PC-3 (cell line): ENCODE measurements at regions not wholly inside any gene's neighbourhood (a gene's known extent, or its start where the extent isn't known, plus 50 kb on each side); places are given as distances from the start of the nearest gene placed in this dataset.

Source experiments
- ATAC-seq: fragments of 200-7000 bp; cut with Tn5 transposase; 2 replicates; pipeline ENCODE4 v1.9.1; 2020; ENCODE audit warnings: mild to moderate bottlenecking, moderate library complexity
- BruUV-seq: library from RNA; stranded (reverse); fragments of 400-500 nt; replicated peaks from 2 replicates; lab custom pipeline; 2021; lab: Mats Ljungman, UMichigan
- CTCF ChIA-PET: fragments of 300-600 bp; sonication (Branson Sonifier 250); formaldehyde crosslinking; loops from one replicate; lab custom pipeline; 2022; ENCODE audit warnings: antibody characterized with exemption; lab: Charles Lee
- POLR2A ChIA-PET: fragments of 300-600 bp; sonication (Branson Sonifier 250); formaldehyde crosslinking; loops from one replicate; lab custom pipeline; 2022; ENCODE audit warnings: antibody characterized with exemption; ENCODE audit not compliant: unreplicated experiment; lab: Charles Lee
- DNase-seq: peaks from one replicate; pipeline ENCODE4 v3.0.0-alpha.2; 2015
- H2AFZ ChIP-seq: fragments of 300-600 bp; sonication (generic); 2 replicates; pipeline ENCODE4 v1.6.0; 2016; ENCODE audit warnings: antibody characterized with exemption, low read length
- H3F3A ChIP-seq: fragments of 300-600 bp; sonication (generic); one replicate; pipeline ENCODE4 v1.6.0; 2017; ENCODE audit warnings: antibody characterized with exemption, low read length, control low read depth, mild to moderate bottlenecking; ENCODE audit not compliant: unreplicated experiment
- H3K27ac ChIP-seq: fragments of 300-600 bp; sonication (generic); 2 replicates; pipeline ENCODE4 v1.5.1; 2016; ENCODE audit warnings: mild to moderate bottlenecking, low read length
- H3K27me3 ChIP-seq: fragments of 300-600 bp; sonication (generic); 2 replicates; pipeline ENCODE4 v1.6.1; 2016; ENCODE audit warnings: low read length, mixed read lengths
- H3K36me3 ChIP-seq: fragments of 300-600 bp; sonication (generic); 2 replicates; pipeline ENCODE4 v1.6.1; 2016; ENCODE audit warnings: low read depth, mixed run types, low read length, mixed read lengths
- H3K4me1 ChIP-seq: fragments of 300-600 bp; sonication (generic); 2 replicates; pipeline ENCODE4 v1.5.1; 2016; ENCODE audit warnings: low read length; ENCODE audit not compliant: insufficient read depth
- H3K4me2 ChIP-seq: fragments of 300-600 bp; sonication (generic); 2 replicates; pipeline ENCODE4 v1.6.0; 2016; ENCODE audit warnings: low read length
- H3K4me3 ChIP-seq: fragments of 300-600 bp; sonication (generic); 2 replicates; pipeline ENCODE4 v1.5.1; 2016; ENCODE audit warnings: mild to moderate bottlenecking, low read length, mixed read lengths
- H3K79me2 ChIP-seq: fragments of 300-600 bp; sonication (generic); 2 replicates; pipeline ENCODE4 v1.6.1; 2017; ENCODE audit warnings: low read length, mixed read lengths
- H3K9ac ChIP-seq: fragments of 300-600 bp; sonication (generic); 2 replicates; pipeline ENCODE4 v1.6.0; 2016; ENCODE audit warnings: mild to moderate bottlenecking, low read length
- H3K9me2 ChIP-seq: fragments of 300-600 bp; sonication (generic); replicated peaks from 2 replicates; pipeline ENCODE4 v1.6.1; 2016; ENCODE audit warnings: mixed run types, low read length, mixed read lengths
- H3K9me3 ChIP-seq: fragments of 300-600 bp; sonication (generic); 2 replicates; pipeline ENCODE4 v1.6.1; 2016; ENCODE audit warnings: low read length, mixed read lengths
- H4K20me1 ChIP-seq: fragments of 300-600 bp; sonication (generic); 2 replicates; pipeline ENCODE4 v1.6.1; 2016; ENCODE audit warnings: low read length, mixed read lengths
- EZH2 ChIP-seq: fragments of 300-600 bp; sonication (generic); IDR thresholded peaks from one replicate; pipeline ENCODE4 v1.6.1; 2017; ENCODE audit warnings: antibody characterized with exemption, mild to moderate bottlenecking, low read length; ENCODE audit not compliant: unreplicated experiment
- EZH2phosphoT487 ChIP-seq: fragments of 300-600 bp; sonication (generic); IDR thresholded peaks from 2 replicates; pipeline ENCODE4 v1.6.1; 2018; ENCODE audit warnings: mild to moderate bottlenecking, antibody characterized with exemption, low read length, borderline replicate concordance
- intact Hi-C: fragments of 100-400 bp; cut with micrococcal nuclease; formaldehyde crosslinking; loops from 2 replicates; pipeline ENCODE4 v1.9.0; 2023
- TF ChIP-seq, protein P1 (sequence below): fragments of 300-600 bp; sonication (generic); conservative IDR thresholded peaks from 2 replicates; pipeline ENCODE4 v1.5.1; 2017; ENCODE audit warnings: antibody characterized with exemption, low read depth, mild to moderate bottlenecking, low read length

DNA sequence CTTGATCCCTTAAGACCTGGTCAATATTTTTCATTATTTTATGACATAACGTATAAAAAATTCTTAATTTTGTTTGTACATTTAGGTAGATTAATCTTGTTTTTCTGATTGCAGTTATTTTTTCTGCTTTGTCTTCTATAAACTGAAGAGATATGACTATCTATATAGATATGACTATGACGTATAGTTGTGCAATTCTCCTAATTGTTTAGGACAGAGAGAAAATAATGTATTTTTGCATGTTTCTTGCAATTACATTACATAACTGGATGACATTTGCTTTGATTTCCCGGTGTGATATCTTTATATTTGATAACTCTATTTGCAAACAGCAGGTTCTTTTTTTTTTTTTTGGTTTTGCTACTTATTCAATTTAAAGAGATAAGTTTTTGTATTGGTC is 310.2 kb upstream of the REG3G start:
- no TSS peak for BruUV-seq
- ChIA-PET CTCF (no interaction called here), POLR2A (no interaction called here)
- Histone ChIP-seq H3K9me2 (no peaks in the 10 kb centered on the region), H4K20me1 (no peaks in the 10 kb centered on the region), H3K79me2 (no peaks in the 10 kb centered on the region), H3K4me3 (no peak overlapping the region), H3K9me3 (no peaks in the 10 kb centered on the region), H3F3A (no peaks in the 10 kb centered on the region), H3K9ac (no peak overlapping the region), H2AFZ (no peak overlapping the region), H3K4me2 (no peak overlapping the region), H3K27me3 (no peaks in the 10 kb centered on the region), H3K27ac (no peak overlapping the region), H3K4me1 (no peaks in the 10 kb centered on the region), H3K36me3 (no peaks in the 10 kb centered on the region)
- TF ChIP-seq EZH2 (no peak), EZH2phosphoT487 (no peak)
- TF ChIP-seq, protein P1, sequence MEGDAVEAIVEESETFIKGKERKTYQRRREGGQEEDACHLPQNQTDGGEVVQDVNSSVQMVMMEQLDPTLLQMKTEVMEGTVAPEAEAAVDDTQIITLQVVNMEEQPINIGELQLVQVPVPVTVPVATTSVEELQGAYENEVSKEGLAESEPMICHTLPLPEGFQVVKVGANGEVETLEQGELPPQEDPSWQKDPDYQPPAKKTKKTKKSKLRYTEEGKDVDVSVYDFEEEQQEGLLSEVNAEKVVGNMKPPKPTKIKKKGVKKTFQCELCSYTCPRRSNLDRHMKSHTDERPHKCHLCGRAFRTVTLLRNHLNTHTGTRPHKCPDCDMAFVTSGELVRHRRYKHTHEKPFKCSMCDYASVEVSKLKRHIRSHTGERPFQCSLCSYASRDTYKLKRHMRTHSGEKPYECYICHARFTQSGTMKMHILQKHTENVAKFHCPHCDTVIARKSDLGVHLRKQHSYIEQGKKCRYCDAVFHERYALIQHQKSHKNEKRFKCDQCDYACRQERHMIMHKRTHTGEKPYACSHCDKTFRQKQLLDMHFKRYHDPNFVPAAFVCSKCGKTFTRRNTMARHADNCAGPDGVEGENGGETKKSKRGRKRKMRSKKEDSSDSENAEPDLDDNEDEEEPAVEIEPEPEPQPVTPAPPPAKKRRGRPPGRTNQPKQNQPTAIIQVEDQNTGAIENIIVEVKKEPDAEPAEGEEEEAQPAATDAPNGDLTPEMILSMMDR: no peak
- ATAC-seq (no peak), DNase-seq (no peak)
- intact Hi-C loops: no loop called here

DNA sequence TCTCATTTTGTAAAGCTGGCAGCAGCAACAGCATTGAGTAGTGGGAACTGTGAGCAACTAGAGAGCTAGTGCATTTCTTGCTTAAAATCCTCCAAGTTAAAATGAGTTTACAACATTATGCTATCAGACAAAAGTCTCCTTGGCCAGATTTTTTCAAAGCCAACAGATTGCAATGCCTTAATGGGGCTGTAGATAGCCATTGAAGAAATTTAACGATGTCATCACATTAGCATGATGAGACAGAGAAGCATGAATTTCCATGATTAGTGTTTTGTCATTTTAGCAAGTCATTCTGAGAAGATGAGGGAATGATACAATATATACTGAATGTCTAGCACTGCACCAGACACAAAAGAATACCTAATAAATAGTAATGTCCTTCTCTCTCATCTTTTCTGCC is 307.5 kb upstream of the REG3G start:
- Histone ChIP-seq H3K9ac (no peak overlapping the region), H3K9me3 (0 out of 2 replicates have a peak, but pooled peaks cover 4% of the 10 kb centered on the region), H2AFZ (no peak overlapping the region), H3K4me1 (no peaks in the 10 kb centered on the region), H3K4me3 (no peak overlapping the region), H3K36me3 (no peaks in the 10 kb centered on the region), H3K4me2 (no peak overlapping the region), H4K20me1 (no peaks in the 10 kb centered on the region), H3K79me2 (no peaks in the 10 kb centered on the region), H3K27ac (no peak overlapping the region), H3F3A (no peaks in the 10 kb centered on the region), H3K9me2 (no peaks in the 10 kb centered on the region), H3K27me3 (no peaks in the 10 kb centered on the region)
- TF ChIP-seq EZH2 (no peak), EZH2phosphoT487 (no peak)
- TF ChIP-seq, protein P1: no peak
- intact Hi-C loops: no loop called here
- BruUV-seq: no TSS peak
- ATAC-seq (no peak), DNase-seq (no peak)
- CTCF ChIA-PET: no interaction called here
- POLR2A ChIA-PET: no interaction called here

DNA sequence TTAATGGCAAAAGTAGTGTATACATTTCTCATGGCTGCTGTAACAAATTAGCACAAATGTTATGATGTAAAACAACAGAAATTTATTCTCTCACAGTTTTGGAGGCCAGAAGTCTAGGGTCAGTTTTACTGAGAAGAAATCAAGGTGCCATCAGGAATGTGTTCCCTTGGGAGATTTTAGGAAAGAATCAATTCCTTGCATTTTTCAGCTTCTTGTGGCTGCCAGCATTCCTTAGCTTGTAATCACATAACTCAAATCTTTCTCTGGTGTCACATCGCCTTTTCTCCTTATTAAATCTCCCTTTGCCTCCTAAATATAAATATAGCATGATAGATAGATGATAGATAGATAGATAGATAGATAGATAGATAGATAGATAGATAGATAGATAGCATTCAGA is 307.0 kb upstream of the REG3G start:
- no peak for ATAC-seq
- no peak overlapping the region for H3K9ac ChIP-seq
- no peak for DNase-seq
- no peaks in the 10 kb centered on the region for H3F3A ChIP-seq
- intact Hi-C loops: no loop called here
- 0 out of 2 replicates have a peak, but pooled peaks cover 4% of the 10 kb centered on the region for H3K9me3 ChIP-seq
- POLR2A ChIA-PET: no interaction called here
- no peaks in the 10 kb centered on the region for H3K79me2 ChIP-seq
- no peak overlapping the region for H3K27ac ChIP-seq
- BruUV-seq: no TSS peak
- no peak overlapping the region for H3K4me3 ChIP-seq
- H4K20me1 ChIP-seq: no peaks in the 10 kb centered on the region
- no peaks in the 10 kb centered on the region for H3K27me3 ChIP-seq
- H3K36me3 ChIP-seq: no peaks in the 10 kb centered on the region
- no peaks in the 10 kb centered on the region for H3K9me2 ChIP-seq
- no peak overlapping the region for H3K4me2 ChIP-seq
- H2AFZ ChIP-seq: no peak overlapping the region
- TF ChIP-seq, protein P1: no peak
- no peak for TF ChIP-seq EZH2
- no peaks in the 10 kb centered on the region for H3K4me1 ChIP-seq
- CTCF ChIA-PET: no interaction called here
